ENCODE measurements at regions not wholly inside any gene's neighbourhood (a gene's known extent, or its start where the extent isn't known, plus 50 kb on each side); places are given as distances from the start of the nearest gene placed in this dataset.
"Not testable (repeated sequence)": the region's sequence is repeated elsewhere in the genome, so short reads cannot be mapped to it uniquely, and the experiment has no call there.

- Histone ChIP-seq H3K4me1 (no peaks in the 10 kb centered on the region), H3K27ac (no peak overlapping the region), H3K27me3 (no peaks in the 10 kb centered on the region), H3K9me3 (no peaks in the 10 kb centered on the region), H3K36me3 (no peaks in the 10 kb centered on the region), H3K4me3 (no peak overlapping the region)
- DNase-seq (ENCODE audit: low spot score in 2 of 2): no peak
- TF ChIP-seq CTCF (IDR thresholded peaks at IDR 0.05): no peak
- intact Hi-C loops (cut with DNase I): no loop called here
These were observed 807.8 kb downstream of the RAPGEF2 start for GRCh38 chr4:159910721-159911120.

- TF ChIP-seq CTCF (IDR thresholded peaks at IDR 0.05): no peak
- H3K36me3 ChIP-seq: no peaks in the 10 kb centered on the region
These were observed 819.2 kb downstream of the RAPGEF2 start for GRCh38 chr4:159922119-159922518.

DNA sequence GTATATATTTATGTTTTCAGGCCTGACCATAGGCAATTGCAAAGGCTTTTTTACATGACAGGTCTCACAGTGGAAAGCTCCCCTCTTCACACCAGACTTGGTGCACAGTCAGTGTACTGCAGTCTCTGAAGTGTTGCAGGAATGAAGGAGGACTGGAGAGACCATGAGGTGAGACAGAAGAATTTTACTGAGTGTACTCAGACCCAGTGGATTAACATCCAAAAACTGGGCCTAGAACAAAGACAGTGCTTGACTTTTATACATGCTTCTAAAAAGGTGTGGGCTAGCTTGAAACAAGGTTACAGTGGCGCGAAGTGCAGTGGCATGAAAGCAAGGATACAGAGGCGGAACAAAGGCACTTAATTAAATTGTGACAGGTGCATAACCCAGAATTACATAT is 822.9 kb downstream of the RAPGEF2 start:
- Histone ChIP-seq H3K9me3 (no peaks in the 10 kb centered on the region), H3K4me3 (no peak overlapping the region), H3K27ac (no peak overlapping the region), H3K4me1 (no peaks in the 10 kb centered on the region), H3K27me3 (no peaks in the 10 kb centered on the region), H3K36me3 (no peaks in the 10 kb centered on the region)
- no peak for TF ChIP-seq CTCF (IDR thresholded peaks at IDR 0.05)
- intact Hi-C loops (cut with DNase I): no loop called here
- DNase-seq (ENCODE audit: low spot score in 2 of 2): no peak

More at GRCh38 chr4:159922119-159922518, 819.2 kb downstream of the RAPGEF2 start:
- intact Hi-C loops (cut with DNase I): no loop called here
- no peaks in the 10 kb centered on the region for H3K9me3 ChIP-seq
- no peak overlapping the region for H3K4me3 ChIP-seq
- no peaks in the 10 kb centered on the region for H3K27me3 ChIP-seq
- no peaks in the 10 kb centered on the region for H3K4me1 ChIP-seq
- no peak for DNase-seq (ENCODE audit: low spot score in 2 of 2)
- no peak overlapping the region for H3K27ac ChIP-seq

DNA sequence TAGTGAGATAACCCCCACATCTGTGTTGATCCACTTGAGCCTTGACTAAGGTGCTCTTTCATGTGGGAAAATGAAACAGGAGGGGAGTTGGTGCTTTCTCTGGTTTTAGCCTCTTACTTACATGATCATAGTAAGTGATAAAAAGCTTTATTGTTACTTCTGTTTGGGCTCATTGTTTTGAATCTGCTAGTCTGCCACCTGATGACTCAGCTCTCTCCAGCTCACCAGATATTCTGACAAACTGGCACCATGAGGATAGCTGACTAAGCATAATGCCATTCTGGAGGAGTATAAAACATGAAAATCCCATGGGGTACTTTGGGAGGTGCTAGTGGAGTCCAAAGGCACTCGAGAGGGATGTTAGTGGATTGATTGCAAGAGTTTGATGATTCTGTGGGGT is 824.0 kb downstream of the RAPGEF2 start:
- Histone ChIP-seq H3K4me3 (no peak overlapping the region), H3K4me1 (no peaks in the 10 kb centered on the region), H3K9me3 (no peaks in the 10 kb centered on the region), H3K27me3 (no peaks in the 10 kb centered on the region), H3K27ac (no peak overlapping the region), H3K36me3 (no peaks in the 10 kb centered on the region)
- no peak for DNase-seq (ENCODE audit: low spot score in 2 of 2)
- no peak for TF ChIP-seq CTCF (IDR thresholded peaks at IDR 0.05)
- intact Hi-C loops (cut with DNase I): no loop called here

GRCh38 chr4:159927781-159928180 is 824.9 kb downstream of the RAPGEF2 start:
- Histone ChIP-seq H3K27ac (no peak overlapping the region), H3K36me3 (no peaks in the 10 kb centered on the region), H3K9me3 (no peaks in the 10 kb centered on the region), H3K4me1 (no peaks in the 10 kb centered on the region), H3K4me3 (no peak overlapping the region), H3K27me3 (no peaks in the 10 kb centered on the region)
- intact Hi-C loops (cut with DNase I): no loop called here
- DNase-seq (ENCODE audit: low spot score in 2 of 2): no peak
- TF ChIP-seq CTCF (IDR thresholded peaks at IDR 0.05): no peak

DNA sequence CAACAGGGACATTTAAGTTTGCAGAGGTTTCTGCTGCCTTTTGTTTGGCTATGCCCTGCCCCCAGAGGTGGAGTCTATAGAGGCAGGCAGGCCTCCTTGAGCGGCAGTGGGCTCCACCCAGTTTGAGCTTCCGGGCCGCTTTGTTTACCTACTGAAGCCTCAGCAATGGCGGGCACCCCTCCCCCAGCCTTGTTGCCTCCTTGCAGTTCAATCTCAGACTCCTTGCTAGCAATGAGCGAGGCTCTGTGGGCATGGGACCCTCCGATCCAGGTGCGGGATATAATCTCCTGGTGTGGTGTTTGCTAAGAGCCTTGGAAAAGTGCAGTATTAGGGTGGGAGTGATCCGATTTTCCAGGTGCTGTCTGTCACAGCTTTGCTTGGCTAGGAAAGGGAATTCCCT is 831.7 kb downstream of the RAPGEF2 start:
- H3K27me3 ChIP-seq: not testable (repeated sequence)

More for the DNA sequence above, 831.7 kb downstream of the RAPGEF2 start:
- intact Hi-C loops (cut with DNase I); DNase-seq (ENCODE audit: low spot score in 2 of 2); H3K36me3 ChIP-seq; H3K27ac ChIP-seq; H3K4me3 ChIP-seq; H3K4me1 ChIP-seq; H3K9me3 ChIP-seq: not testable (repeated sequence)

Measured in ascending aorta (tissue), 2 donors.